K562 (cell line): ENCODE measurements at regions not wholly inside any gene's neighbourhood (a gene's known extent, or its start where the extent isn't known, plus 50 kb on each side); places are given as distances from the start of the nearest gene placed in this dataset.

Experiments
- ARID3A ChIP-seq: IDR thresholded peaks from 2 replicates; pipeline ENCODE4 v1.6.1; 2012; ENCODE audit warnings: low read depth, low read length, improper control_type of control experiment, borderline replicate concordance
- ARID3B ChIP-seq: fragments of 250-450 bp; sonication (Bioruptor Pico); IDR thresholded peaks from 2 replicates; pipeline ENCODE4 v1.4.0; 2020; ENCODE audit warnings: borderline replicate concordance
- BHLHE40 ChIP-seq: IDR thresholded peaks from 2 replicates; pipeline ENCODE4 v1.6.1; 2011; ENCODE audit warnings: low read length, improper control_type of control experiment
- FOXJ2 ChIP-seq: fragments of 200-800 bp; sonication (Bioruptor generic); IDR thresholded peaks from 2 replicates; pipeline ENCODE4 v1.6.1; 2016; ENCODE audit warnings: missing genetic modification characterization, missing compliant biosample characterization
- GABPA ChIP-seq: fragments of 200-800 bp; sonication (Bioruptor generic); conservative IDR thresholded peaks from 2 replicates; pipeline ENCODE4 v1.6.1; 2016; ENCODE audit warnings: low read depth, missing genetic modification characterization, missing compliant biosample characterization
- HDAC2 ChIP-seq: fragments of 450-650 bp; IDR thresholded peaks from 2 replicates; pipeline ENCODE4 v1.6.1; 2016; ENCODE audit warnings: mild to moderate bottlenecking
- ID3 ChIP-seq, 2 experiments: fragments of 250-450 bp in 1 of 2; fragments of 450-650 bp in 1 of 2; sonication (Bioruptor Pico) in 1 of 2; IDR thresholded peaks; 2 replicates each; pipeline versions ENCODE4 v1.6.1 to v1.8.0; 2016 to 2021; ENCODE audit warnings: mild to moderate bottlenecking in 2 of 2, moderate library complexity in 2 of 2, missing compliant biosample characterization in 1 of 2, missing genetic modification characterization in 1 of 2
- MBD2 ChIP-seq: sonication (generic); IDR thresholded peaks from 2 replicates; pipeline ENCODE4 v1.6.1; 2016; ENCODE audit warnings: low read depth, borderline replicate concordance
- NBN ChIP-seq: fragments of 450-650 bp; IDR thresholded peaks from 2 replicates; pipeline ENCODE4 v1.6.1; 2016; ENCODE audit warnings: low read depth, mild to moderate bottlenecking
- RFX1 ChIP-seq: fragments of 450-650 bp; IDR thresholded peaks from 2 replicates; pipeline ENCODE4 v1.6.1; 2016; ENCODE audit warnings: mild to moderate bottlenecking, moderate library complexity
- SIN3B ChIP-seq: fragments of 450-650 bp; IDR thresholded peaks from 2 replicates; pipeline ENCODE4 v1.6.1; 2017; ENCODE audit warnings: low read depth, mild to moderate bottlenecking, moderate library complexity
- ZBED1 ChIP-seq: IDR thresholded peaks from 2 replicates; pipeline ENCODE4 v1.6.1; 2014
- ZBTB40 ChIP-seq, 2 experiments: fragments of 450-650 bp in 1 of 2; sonication (generic) in 1 of 2; formaldehyde crosslinking in 1 of 2; IDR thresholded peaks; 2 replicates each; pipeline versions ENCODE4 v1.7.1 to v1.9.0; 2016 to 2022; ENCODE audit warnings: inconsistent platforms in 1 of 2, mild to moderate bottlenecking in 1 of 2, missing genetic modification reagents in 1 of 2

GRCh38 chr10:15451137-15452094 is 80.3 kb upstream of the FAM171A1 start (continued):
- TF ChIP-seq ZBTB40 (IDR thresholded peaks at IDR 0.05) = no peak; the same call in 1 of the 2 replicates
- TF ChIP-seq ZBTB40 (CRISPR knock-in tag; IDR thresholded peaks at IDR 0.05) = no peak
- TF ChIP-seq ZBED1 = peak; percentile 75
- 0 out of 2 replicates have a peak, but pooled peaks have one; percentile 18 for TF ChIP-seq SIN3B
- TF ChIP-seq GABPA (tag) = peak; percentile 50
- 0 out of 2 replicates have a peak, but pooled peaks have one; percentile 48 for TF ChIP-seq FOXJ2
- peak; percentile 66; the same call in 1 of the 2 replicates for TF ChIP-seq MBD2
- peak; percentile 90 for TF ChIP-seq HDAC2
- no peak for TF ChIP-seq RFX1
- TF ChIP-seq BHLHE40 = peak; percentile 50; the same call in 1 of the 2 replicates
- peak; percentile 94; the same call in 1 of the 2 replicates for TF ChIP-seq NBN
- TF ChIP-seq ARID3A = peak; percentile 96
- no peak for TF ChIP-seq ID3 (CRISPR knock-in tag; IDR thresholded peaks at IDR 0.05)
- peak; percentile 92 for TF ChIP-seq ID3 (tag; IDR thresholded peaks at IDR 0.05)
- TF ChIP-seq ARID3B = no peak
